ENCODE measurements at regions not wholly inside any gene's neighbourhood (a gene's known extent, or its start where the extent isn't known, plus 50 kb on each side); places are given as distances from the start of the nearest gene placed in this dataset.

DNA sequence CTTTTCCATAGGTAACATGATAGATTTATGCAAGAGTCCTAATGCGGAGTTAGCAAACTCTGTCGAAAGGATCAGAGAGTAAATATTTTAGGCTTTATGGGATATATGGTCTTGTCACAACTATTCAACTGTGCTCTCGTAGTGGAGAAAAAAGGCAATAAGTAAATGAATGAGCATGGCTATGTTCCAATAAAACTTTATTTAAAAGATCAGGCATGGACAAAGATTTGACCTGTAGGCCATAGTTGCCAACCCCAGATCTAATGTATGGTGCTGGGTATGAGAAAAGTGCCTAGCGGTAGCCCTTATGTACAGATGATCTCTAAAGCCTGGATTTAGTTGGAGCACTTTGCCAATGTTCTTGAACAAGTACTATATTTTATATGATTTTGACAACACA, 498.8 kb upstream of the C1orf87 start:
- Histone ChIP-seq H2BK12ac (ENCODE audit: insufficient read length, low read depth, low read length) (no peak overlapping the region), H3K23me2 (ENCODE audit: insufficient read length, low read depth, low read length, poor library complexity, severe bottlenecking) (no peaks in the 10 kb centered on the region), H3K4me1 (ENCODE audit: insufficient read depth, low read length) (peaks cover 4% of the 10 kb centered on the region; the same call in 1 of the 2 replicates), H2BK20ac (ENCODE audit: low read depth, low read length, poor library complexity, severe bottlenecking) (no peak overlapping the region), H2BK5ac (ENCODE audit: insufficient read length, low read length) (no peak overlapping the region), H3K4ac (ENCODE audit: low read depth, low read length) (no peak overlapping the region), H3K56ac (ENCODE audit: insufficient read length, low read depth, low read length) (no peak overlapping the region), H4K20me1 (ENCODE audit: control insufficient read depth, insufficient read depth, insufficient read length) (no peaks in the 10 kb centered on the region), H3K14ac (ENCODE audit: insufficient read depth, low read length) (no peak overlapping the region), H3K9me3 (ENCODE audit: control insufficient read depth, low read depth, low read length) (no peaks in the 10 kb centered on the region), H4K91ac (ENCODE audit: insufficient read length, low read depth, low read length) (no peak overlapping the region), H3T11ph (ENCODE audit: low read length) (no peak overlapping the region), H3K79me1 (ENCODE audit: insufficient read depth, low read depth, low read length, poor library complexity, severe bottlenecking) (no peaks in the 10 kb centered on the region), H3K18ac (ENCODE audit: insufficient read length, low read depth, low read length) (no peak overlapping the region), H4K8ac (replicated peaks; ENCODE audit: insufficient read length, low read depth, low read length) (no peak overlapping the region), H3K23ac (ENCODE audit: insufficient read length, low read depth, low read length) (no peak overlapping the region), H2AFZ (ENCODE audit: low read length) (no peak overlapping the region), H3K79me2 (ENCODE audit: insufficient read depth, low read length) (no peaks in the 10 kb centered on the region), H2BK120ac (ENCODE audit: low read depth, low read length, poor library complexity, severe bottlenecking) (no peak overlapping the region), H3K27ac (ENCODE audit: insufficient read length, low read depth, low read length) (no peak overlapping the region), H2AK5ac (ENCODE audit: insufficient read length, low read length) (no peak overlapping the region), H3K4me2 (ENCODE audit: insufficient read depth, insufficient read length, low read length) (no peak overlapping the region), H3K27me3 (ENCODE audit: insufficient read depth, low read length) (no peaks in the 10 kb centered on the region), H4K5ac (ENCODE audit: insufficient read length, low read depth, low read length) (no peak overlapping the region), H2BK15ac (ENCODE audit: low read depth, low read length) (no peak overlapping the region), H3K9ac (ENCODE audit: extremely low read depth, insufficient read length, low read length) (no peak overlapping the region)
- Mint-ChIP-seq H3K9me3 (no peaks in the 10 kb centered on the region), H3K27ac (no peak overlapping the region), H3K36me3 (ENCODE audit: insufficient read depth in 1 of 3, low read depth in 3 of 3) (no peaks in the 10 kb centered on the region), H3K27me3 (ENCODE audit: low read depth) (no peaks in the 10 kb centered on the region; the same call in 1 of the 2 replicates), H3K4me1 (peaks cover 6 to 15% of the 10 kb centered on the region in 2 experiments; a peak in 2 of 4 replicates), H3K4me3 (no peak overlapping the region)
- WGBS (ENCODE audit: extremely low coverage, insufficient read length, low lambda C conversion rate): no CpG with 5 or more reads among the region's 4 CpGs
- TF ChIP-seq, protein P1, sequence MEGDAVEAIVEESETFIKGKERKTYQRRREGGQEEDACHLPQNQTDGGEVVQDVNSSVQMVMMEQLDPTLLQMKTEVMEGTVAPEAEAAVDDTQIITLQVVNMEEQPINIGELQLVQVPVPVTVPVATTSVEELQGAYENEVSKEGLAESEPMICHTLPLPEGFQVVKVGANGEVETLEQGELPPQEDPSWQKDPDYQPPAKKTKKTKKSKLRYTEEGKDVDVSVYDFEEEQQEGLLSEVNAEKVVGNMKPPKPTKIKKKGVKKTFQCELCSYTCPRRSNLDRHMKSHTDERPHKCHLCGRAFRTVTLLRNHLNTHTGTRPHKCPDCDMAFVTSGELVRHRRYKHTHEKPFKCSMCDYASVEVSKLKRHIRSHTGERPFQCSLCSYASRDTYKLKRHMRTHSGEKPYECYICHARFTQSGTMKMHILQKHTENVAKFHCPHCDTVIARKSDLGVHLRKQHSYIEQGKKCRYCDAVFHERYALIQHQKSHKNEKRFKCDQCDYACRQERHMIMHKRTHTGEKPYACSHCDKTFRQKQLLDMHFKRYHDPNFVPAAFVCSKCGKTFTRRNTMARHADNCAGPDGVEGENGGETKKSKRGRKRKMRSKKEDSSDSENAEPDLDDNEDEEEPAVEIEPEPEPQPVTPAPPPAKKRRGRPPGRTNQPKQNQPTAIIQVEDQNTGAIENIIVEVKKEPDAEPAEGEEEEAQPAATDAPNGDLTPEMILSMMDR (conservative IDR thresholded peaks at IDR 0.05): no peak
- no peak for DNase-seq
